GM12873 (cell line): ENCODE measurements at regions not wholly inside any gene's neighbourhood (a gene's known extent, or its start where the extent isn't known, plus 50 kb on each side); places are given as distances from the start of the nearest gene placed in this dataset.

ENCODE experiments used
- CTCF ChIP-seq: IDR thresholded peaks from 2 replicates; pipeline ENCODE4 v1.5.1; 2012; ENCODE audit warnings: low read depth, mild to moderate bottlenecking, moderate library complexity, low read length, control low read depth; ENCODE audit not compliant: insufficient read depth; ENCODE audit errors: missing control alignments

GRCh38 chr3:182081096-182081495, 369.4 kb downstream of the SOX2 start:
- no peak for TF ChIP-seq CTCF

- TF ChIP-seq CTCF, result no peak
These were observed 371.4 kb downstream of the SOX2 start for GRCh38 chr3:182083112-182083511.

GRCh38 chr3:182092662-182093262, 381.0 kb downstream of the SOX2 start:
- no peak for TF ChIP-seq CTCF

- TF ChIP-seq CTCF, result no peak
These were observed 382.6 kb downstream of the SOX2 start for GRCh38 chr3:182094321-182094720.

DNA sequence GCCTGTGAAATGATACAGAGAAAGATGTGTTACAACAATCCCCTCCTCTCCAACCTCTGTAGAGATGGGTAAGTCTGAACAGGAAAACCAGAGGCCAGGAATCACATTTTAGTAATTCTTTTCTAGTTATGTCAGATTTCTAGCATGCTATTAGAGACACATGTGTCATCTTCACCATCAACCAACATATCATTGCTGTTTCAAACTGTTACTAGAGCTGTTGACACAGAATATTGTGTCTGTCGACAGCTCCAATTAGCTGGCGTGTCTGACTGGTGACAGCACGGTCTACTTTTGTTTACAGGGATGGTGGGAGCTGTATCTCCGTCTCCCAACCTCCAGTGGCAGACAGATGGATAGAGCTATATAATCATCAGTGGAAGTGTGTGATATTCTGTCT, 393.2 kb downstream of the SOX2 start:
- no peak for TF ChIP-seq CTCF

DNA sequence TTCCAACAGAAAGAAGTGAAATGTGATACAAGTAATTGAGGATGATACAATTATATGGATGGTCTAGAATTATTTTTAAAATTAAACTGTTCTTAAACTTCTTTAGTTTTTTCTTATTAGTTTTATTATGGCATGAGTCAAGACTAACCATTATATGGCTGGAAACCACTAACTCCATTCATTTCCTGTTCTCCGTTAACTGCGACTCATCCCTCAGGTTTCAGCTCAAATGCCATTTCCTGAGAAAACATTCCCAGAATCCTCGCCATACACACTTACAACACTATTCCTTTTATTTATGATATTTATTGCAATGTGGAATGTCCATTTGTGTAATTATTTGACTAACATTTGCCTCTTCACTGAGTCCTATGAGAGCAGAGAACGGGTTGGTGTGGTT, 394.1 kb downstream of the SOX2 start:
- TF ChIP-seq CTCF, result no peak

DNA sequence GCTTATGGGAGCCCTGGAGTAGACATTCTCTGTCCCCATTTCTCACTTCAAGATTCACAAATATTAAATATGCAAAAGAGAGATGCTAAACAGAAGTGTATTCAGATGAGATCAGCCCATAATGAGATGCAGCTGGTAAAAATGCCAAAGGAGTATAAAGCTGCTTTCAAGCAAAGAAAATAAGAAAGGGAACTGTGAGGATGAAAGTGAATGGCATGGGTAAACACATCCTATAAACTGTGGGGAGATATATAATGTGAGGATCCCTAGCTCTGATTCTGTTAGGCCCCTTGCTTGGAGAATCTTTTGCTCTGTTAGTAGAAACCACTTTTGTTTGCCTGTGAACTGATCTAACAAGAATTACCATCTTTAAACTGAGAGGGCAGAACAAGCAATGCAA, 396.6 kb downstream of the SOX2 start:
- no peak for TF ChIP-seq CTCF

GRCh38 chr3:182111967-182112366, 400.2 kb downstream of the SOX2 start:
- TF ChIP-seq CTCF, result no peak
